GM10266 (cell line): ENCODE measurements at regions not wholly inside any gene's neighbourhood (a gene's known extent, or its start where the extent isn't known, plus 50 kb on each side); places are given as distances from the start of the nearest gene placed in this dataset.

Source experiments
- DNase-seq: peaks from one replicate; pipeline ENCODE4 v3.0.0; 2012; ENCODE audit errors: extremely low spot score
- TF ChIP-seq, protein P1 (sequence below): IDR thresholded peaks from 2 replicates; pipeline ENCODE4 v1.5.1; 2012; ENCODE audit warnings: mild to moderate bottlenecking, low read depth; ENCODE audit not compliant: control insufficient read depth, insufficient read depth; ENCODE audit errors: missing control alignments

GRCh38 chr9:87283585-87283984, 214.1 kb upstream of the DAPK1 start:
- no peak for DNase-seq
- TF ChIP-seq, protein P1, sequence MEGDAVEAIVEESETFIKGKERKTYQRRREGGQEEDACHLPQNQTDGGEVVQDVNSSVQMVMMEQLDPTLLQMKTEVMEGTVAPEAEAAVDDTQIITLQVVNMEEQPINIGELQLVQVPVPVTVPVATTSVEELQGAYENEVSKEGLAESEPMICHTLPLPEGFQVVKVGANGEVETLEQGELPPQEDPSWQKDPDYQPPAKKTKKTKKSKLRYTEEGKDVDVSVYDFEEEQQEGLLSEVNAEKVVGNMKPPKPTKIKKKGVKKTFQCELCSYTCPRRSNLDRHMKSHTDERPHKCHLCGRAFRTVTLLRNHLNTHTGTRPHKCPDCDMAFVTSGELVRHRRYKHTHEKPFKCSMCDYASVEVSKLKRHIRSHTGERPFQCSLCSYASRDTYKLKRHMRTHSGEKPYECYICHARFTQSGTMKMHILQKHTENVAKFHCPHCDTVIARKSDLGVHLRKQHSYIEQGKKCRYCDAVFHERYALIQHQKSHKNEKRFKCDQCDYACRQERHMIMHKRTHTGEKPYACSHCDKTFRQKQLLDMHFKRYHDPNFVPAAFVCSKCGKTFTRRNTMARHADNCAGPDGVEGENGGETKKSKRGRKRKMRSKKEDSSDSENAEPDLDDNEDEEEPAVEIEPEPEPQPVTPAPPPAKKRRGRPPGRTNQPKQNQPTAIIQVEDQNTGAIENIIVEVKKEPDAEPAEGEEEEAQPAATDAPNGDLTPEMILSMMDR: no peak

DNA sequence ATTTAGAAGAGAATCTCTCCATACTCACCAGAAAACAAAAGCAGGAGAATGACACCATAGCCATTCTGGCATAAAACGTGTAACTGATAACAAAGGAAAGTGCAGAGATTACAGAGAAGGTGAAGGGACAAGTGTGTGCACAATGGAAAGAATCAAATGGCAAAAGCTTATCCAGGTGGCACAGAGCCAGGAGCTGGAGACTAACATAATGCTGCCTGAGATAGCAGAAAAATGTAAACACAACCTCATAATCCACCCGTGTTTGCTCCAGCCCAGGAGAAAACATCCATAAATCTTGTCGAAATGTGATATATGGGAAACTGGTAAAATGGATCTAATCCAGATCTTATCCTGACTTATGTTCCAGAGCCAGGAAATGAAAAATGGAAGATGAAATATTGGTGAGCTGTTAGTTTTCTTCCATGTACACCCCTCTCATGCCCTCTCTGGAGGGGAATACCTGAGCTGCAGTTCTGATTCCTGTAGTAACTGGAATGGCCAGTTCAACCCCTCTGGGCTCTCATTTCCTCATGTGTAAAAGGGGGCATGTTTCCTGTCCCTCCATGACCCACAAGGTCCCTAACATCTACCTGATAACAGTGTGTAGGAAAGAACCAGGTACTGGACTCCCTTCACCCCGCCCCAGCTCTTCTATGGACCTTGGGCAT, 212.3 kb upstream of the DAPK1 start:
- TF ChIP-seq, protein P1: no peak
- DNase-seq: no peak

DNA sequence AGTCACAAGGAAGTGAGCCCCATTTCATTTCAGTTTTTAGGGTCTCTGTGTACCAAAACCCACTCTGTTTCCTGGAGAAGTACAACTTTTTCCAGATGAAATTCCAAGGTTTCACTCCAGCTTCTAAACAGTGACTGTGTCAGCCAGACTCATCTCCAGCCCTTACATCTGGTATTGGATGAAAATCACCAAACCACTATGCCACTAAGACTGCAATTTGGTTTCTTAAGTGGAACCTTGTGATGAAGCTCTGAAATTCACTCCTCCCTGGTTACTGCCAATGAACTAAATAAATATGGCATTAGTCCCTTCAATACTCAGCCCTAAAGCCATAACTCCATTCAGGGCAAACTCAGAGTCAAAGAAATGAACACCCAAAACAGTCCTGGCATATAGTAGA, 211.2 kb upstream of the DAPK1 start:
- DNase-seq: no peak
- TF ChIP-seq, protein P1: no peak

GRCh38 chr9:87290241-87291052, 207.2 kb upstream of the DAPK1 start:
- no peak for DNase-seq
- TF ChIP-seq, protein P1: no peak

- no peak for DNase-seq
Observed at GRCh38 chr9:87292449-87293191, 205.0 kb upstream of the DAPK1 start.

GRCh38 chr9:87294126-87294525, 203.5 kb upstream of the DAPK1 start:
- no peak for DNase-seq
- TF ChIP-seq, protein P1: no peak

More at GRCh38 chr9:87292449-87293191, 205.0 kb upstream of the DAPK1 start:
- TF ChIP-seq, protein P1: no peak

- TF ChIP-seq, protein P1: no peak
- DNase-seq: no peak
Observed at GRCh38 chr9:87300915-87301314, 196.8 kb upstream of the DAPK1 start.
